Gastroesophageal sphincter (tissue), 4 donors: ENCODE measurements at regions not wholly inside any gene's neighbourhood (a gene's known extent, or its start where the extent isn't known, plus 50 kb on each side); places are given as distances from the start of the nearest gene placed in this dataset.

Experiments
- ATAC-seq: fragments of 150-250 bp; one replicate; pipeline ENCODE4 v1.9.1; 2016; ENCODE audit warnings: mild to moderate bottlenecking, moderate library complexity
- H3K27ac ChIP-seq, 4 donors: fragments of 200-600 bp; sonication (generic) in 3 of 4; 1 replicate in 3 of 4; 2 replicates in 1 of 4; pipeline ENCODE4 v1.5.1; 2016 to 2019
- H3K27me3 ChIP-seq: fragments of 200-600 bp; sonication (generic); one replicate; pipeline ENCODE4 v1.5.1; 2019
- H3K36me3 ChIP-seq, 2 donors: fragments of 200-600 bp; sonication (generic); one replicate each; pipeline ENCODE4 v1.5.1; 2019; ENCODE audit warnings: control low read depth in 1 of 2
- H3K4me1 ChIP-seq, 3 donors: fragments of 200-600 bp; sonication (generic); 1 replicate in 2 of 3; 2 replicates in 1 of 3; pipeline ENCODE4 v1.5.1; 2016 to 2019; ENCODE audit warnings: control low read depth in 2 of 3
- H3K4me3 ChIP-seq, 2 donors: fragments of 200-600 bp; sonication (generic); one replicate each; pipeline ENCODE4 v1.5.1; 2019; ENCODE audit warnings: mild to moderate bottlenecking in 1 of 2, moderate library complexity in 1 of 2
- H3K9me3 ChIP-seq, 3 donors: fragments of 200-600 bp; sonication (generic); one replicate each; pipeline ENCODE4 v1.5.1; 2017 to 2019; ENCODE audit warnings: control low read depth in 2 of 3
- CTCF ChIP-seq, 4 experiments: fragments of 200-600 bp in 2 of 4; fragments of 450-650 bp in 2 of 4; sonication (generic) in 1 of 4; IDR thresholded peaks; one replicate each; pipeline ENCODE4 v1.5.1; 2017 to 2019; ENCODE audit warnings: antibody characterized with exemption in 4 of 4, mild to moderate bottlenecking in 2 of 4, moderate library complexity in 2 of 4
- EP300 ChIP-seq: sonication (generic); formaldehyde crosslinking; IDR thresholded peaks from one replicate; pipeline ENCODE4 v1.6.1; 2017; ENCODE audit warnings: antibody characterized with exemption, mild to moderate bottlenecking
- POLR2A ChIP-seq, 2 donors: fragments of 450-650 bp; IDR thresholded peaks; one replicate each; pipeline ENCODE4 v1.6.1; 2017; ENCODE audit warnings: antibody characterized with exemption in 2 of 2, mild to moderate bottlenecking in 2 of 2, moderate library complexity in 1 of 2
- POLR2AphosphoS5 ChIP-seq: sonication (generic); formaldehyde crosslinking; IDR thresholded peaks from one replicate; pipeline ENCODE4 v1.6.1; 2017; ENCODE audit warnings: antibody characterized with exemption
- WGBS, 2 donors: methylation state at CpG; one replicate each; pipeline ENCODE4 v1.1.5; 2018; ENCODE audit warnings: low coverage in 1 of 2; 5-methylcytosine and 5-hydroxymethylcytosine counted together

DNA sequence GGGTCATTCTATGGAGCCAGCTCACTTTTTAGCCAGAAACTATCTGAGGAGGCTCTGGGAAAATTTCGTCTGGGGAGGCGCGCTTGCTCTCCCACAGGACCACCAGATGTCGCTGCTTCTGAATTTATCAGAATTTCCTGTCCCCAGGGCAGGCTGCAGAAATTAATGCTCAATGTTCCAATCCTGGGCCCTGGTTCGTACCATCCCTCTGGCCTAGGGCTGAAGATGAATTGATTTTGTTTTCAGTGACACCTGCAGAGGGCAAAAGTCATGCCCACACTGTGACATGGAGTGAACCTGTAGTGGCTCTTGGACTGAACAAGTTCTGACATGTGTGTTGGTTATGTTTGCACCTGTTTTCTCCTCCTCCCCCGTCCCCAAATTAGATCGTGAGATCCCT is 482.6 kb downstream of the NPIPA7 start:
- Histone ChIP-seq H3K27me3 (peaks cover 52% of the 10 kb centered on the region), H3K9me3 (no peaks in the 10 kb centered on the region), H3K4me3 (no peak overlapping the region), H3K27ac (no peak overlapping the region), H3K4me1 (no peaks in the 10 kb centered on the region), H3K36me3 (no peaks in the 10 kb centered on the region)
- TF ChIP-seq CTCF (IDR thresholded peaks at IDR 0.05) (peak; percentile 36 to 78 (median 56)), EP300 (no peak)
- no peak for ATAC-seq
- 9 to 14% methylated on average over 6 to 7 of the region's 7 CpGs for WGBS, 2 donors

- ATAC-seq, result no peak
- WGBS, 2 donors, result 67 to 75% methylated on average over 1 to 4 of the region's 6 CpGs
Observed at GRCh38 chr16:16863672-16864071, 484.7 kb downstream of the NPIPA7 start.

DNA sequence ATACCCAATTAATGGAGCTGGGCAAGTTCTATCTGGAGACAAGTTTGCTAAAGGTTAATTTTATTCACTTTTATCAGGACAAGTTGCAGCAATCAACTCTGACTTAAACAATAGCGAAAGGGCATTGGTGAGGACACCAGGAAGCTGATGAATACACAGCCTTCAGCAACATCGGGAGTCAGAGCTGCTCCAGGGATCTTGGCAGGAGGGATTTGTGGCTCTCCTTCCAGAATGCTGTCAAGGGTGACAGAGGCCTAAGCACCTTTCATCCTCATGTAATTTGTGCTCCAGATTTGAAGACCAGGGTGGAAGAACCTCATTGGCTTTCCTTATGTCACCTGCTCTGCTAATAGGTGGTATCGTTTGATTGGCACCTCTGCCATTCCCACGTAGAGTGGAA is 485.6 kb downstream of the NPIPA7 start:
- H3K27me3 ChIP-seq, result peaks cover 48% of the 10 kb centered on the region
- 60 to 63% methylated on average over 2 to 4 of the region's 4 CpGs for WGBS, 2 donors
- ATAC-seq, result no peak
- H3K36me3 ChIP-seq, result no peaks in the 10 kb centered on the region
- TF ChIP-seq CTCF (IDR thresholded peaks at IDR 0.05) (no peak), EP300 (no peak), POLR2A (IDR thresholded peaks at IDR 0.05) (no peak), POLR2AphosphoS5 (no peak)
- H3K4me1 ChIP-seq, result no peaks in the 10 kb centered on the region
- no peaks in the 10 kb centered on the region for H3K9me3 ChIP-seq
- H3K4me3 ChIP-seq, result no peak overlapping the region
- H3K27ac ChIP-seq, result no peak overlapping the region

More at GRCh38 chr16:16863672-16864071, 484.7 kb downstream of the NPIPA7 start:
- no peak overlapping the region for H3K27ac ChIP-seq
- TF ChIP-seq POLR2AphosphoS5 (no peak), POLR2A (IDR thresholded peaks at IDR 0.05) (no peak), EP300 (no peak), CTCF (IDR thresholded peaks at IDR 0.05) (no peak)
- no peaks in the 10 kb centered on the region for H3K4me1 ChIP-seq
- H3K9me3 ChIP-seq, result no peaks in the 10 kb centered on the region
- H3K27me3 ChIP-seq, result peaks cover 57% of the 10 kb centered on the region
- no peak overlapping the region for H3K4me3 ChIP-seq
- H3K36me3 ChIP-seq, result no peaks in the 10 kb centered on the region

DNA sequence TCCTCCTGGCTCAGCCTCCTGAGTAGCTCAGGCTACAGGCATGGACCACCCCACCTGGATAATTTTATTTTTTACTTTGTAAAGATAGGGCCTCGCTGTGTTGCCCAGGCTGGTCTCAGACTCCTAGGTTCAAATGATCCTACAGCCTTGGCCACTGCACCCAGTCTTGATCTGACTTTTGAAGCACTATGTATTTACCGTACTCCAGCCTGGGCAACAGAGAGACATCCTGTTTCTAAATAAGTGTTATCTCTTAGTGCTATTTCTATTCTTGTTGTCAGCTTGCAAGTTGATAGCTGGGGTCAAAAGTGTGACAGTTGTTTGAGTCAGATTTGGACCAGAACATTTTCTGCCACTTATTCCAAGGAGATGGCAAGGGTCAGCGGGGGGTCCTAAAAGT is 486.4 kb downstream of the NPIPA7 start:
- 75 to 81% methylated on average over 3 of the region's 3 CpGs for WGBS, 2 donors
- no peak for TF ChIP-seq CTCF (IDR thresholded peaks at IDR 0.05)
- no peak for TF ChIP-seq EP300
- TF ChIP-seq POLR2A (IDR thresholded peaks at IDR 0.05), result no peak
- no peak for TF ChIP-seq POLR2AphosphoS5
- H3K4me1 ChIP-seq, result no peaks in the 10 kb centered on the region
- no peaks in the 10 kb centered on the region for H3K9me3 ChIP-seq
- ATAC-seq, result no peak
- no peak overlapping the region for H3K27ac ChIP-seq
- H3K36me3 ChIP-seq, result no peaks in the 10 kb centered on the region
- H3K4me3 ChIP-seq, result no peak overlapping the region
- H3K27me3 ChIP-seq, result peaks cover 44% of the 10 kb centered on the region

- Histone ChIP-seq H3K27me3 (peaks cover 64% of the 10 kb centered on the region), H3K36me3 (no peaks in the 10 kb centered on the region), H3K4me1 (no peaks in the 10 kb centered on the region), H3K4me3 (no peak overlapping the region), H3K27ac (no peak overlapping the region), H3K9me3 (no peaks in the 10 kb centered on the region)
- no peak for ATAC-seq
- TF ChIP-seq POLR2AphosphoS5 (no peak), EP300 (no peak), POLR2A (IDR thresholded peaks at IDR 0.05) (no peak), CTCF (IDR thresholded peaks at IDR 0.05) (no peak)
- WGBS, 2 donors, result 15 to 35% methylated on average over 5 to 7 of the region's 7 CpGs
Observed at GRCh38 chr16:16867973-16868372, 489.0 kb downstream of the NPIPA7 start.
